Stimulated activated CD4-positive, alpha-beta T cell treated with anti-CD3 and anti-CD28 coated beads, Interleukin-15, amount 100 ng/mL, for 48 hours (primary cell): ENCODE measurements at regions not wholly inside any gene's neighbourhood (a gene's known extent, or its start where the extent isn't known, plus 50 kb on each side); places are given as distances from the start of the nearest gene placed in this dataset.
"Not testable (repeated sequence)": the region's sequence is repeated elsewhere in the genome, so short reads cannot be mapped to it uniquely, and the experiment has no call there.

ENCODE experiments used
- DNase-seq, 2 donors: peaks; one replicate each; pipeline ENCODE4 v3.0.0-alpha.2; 2020; ENCODE audit warnings: low read depth in 2 of 2

GRCh38 chr7:92973293-92973731, 136.9 kb upstream of the CDK6 start:
- DNase-seq = no peak

GRCh38 chr7:92972441-92972840, 136.1 kb upstream of the CDK6 start:
- DNase-seq = no peak

- DNase-seq = no peak
Observed at GRCh38 chr7:92969061-92969460, 132.7 kb upstream of the CDK6 start.

- no peak for DNase-seq
Observed at GRCh38 chr7:92968502-92968901, 132.1 kb upstream of the CDK6 start.

GRCh38 chr7:92967238-92967637, 130.9 kb upstream of the CDK6 start:
- DNase-seq = no peak

- no peak for DNase-seq
Observed at GRCh38 chr7:92964141-92964540, 127.8 kb upstream of the CDK6 start.

- DNase-seq = no peak
Observed at GRCh38 chr7:92963566-92963965, 127.2 kb upstream of the CDK6 start.

GRCh38 chr7:92961961-92962360, 125.6 kb upstream of the CDK6 start:
- DNase-seq = no peak

- no peak for DNase-seq
Observed at GRCh38 chr7:92956575-92956974, 120.2 kb upstream of the CDK6 start.

- peak in 1 of 2 donors; percentile 9 for DNase-seq
Observed at GRCh38 chr7:92955081-92955480, 118.7 kb upstream of the CDK6 start.

- no peak for DNase-seq
Observed at GRCh38 chr7:92953657-92954056, 117.3 kb upstream of the CDK6 start.

- no peak for DNase-seq
Observed at GRCh38 chr7:92949748-92950147, 113.4 kb upstream of the CDK6 start.

GRCh38 chr7:92945840-92946239, 109.5 kb upstream of the CDK6 start:
- no peak for DNase-seq

GRCh38 chr7:92944633-92945032, 108.3 kb upstream of the CDK6 start:
- no peak for DNase-seq

- not testable (repeated sequence) for DNase-seq
Observed at GRCh38 chr7:92942706-92943105, 106.3 kb upstream of the CDK6 start.

- DNase-seq = no peak
Observed at GRCh38 chr7:92939666-92940360, 103.4 kb upstream of the CDK6 start.

- DNase-seq = no peak
Observed at GRCh38 chr7:92934096-92934495, 97.7 kb upstream of the CDK6 start.

GRCh38 chr7:92932450-92932849, 96.1 kb upstream of the CDK6 start:
- DNase-seq = no peak

- DNase-seq = no peak
Observed at GRCh38 chr7:92930404-92930803, 94.0 kb upstream of the CDK6 start.

- no peak for DNase-seq
Observed at GRCh38 chr7:92926697-92927044, 90.3 kb upstream of the CDK6 start.

- no peak for DNase-seq
Observed at GRCh38 chr7:92925876-92926696, 89.7 kb upstream of the CDK6 start.

- no peak for DNase-seq
Observed at GRCh38 chr7:92924800-92925199, 88.4 kb upstream of the CDK6 start.

- DNase-seq = no peak
Observed at GRCh38 chr7:92917230-92917629, 80.9 kb upstream of the CDK6 start.
